ENCODE measurements at regions not wholly inside any gene's neighbourhood (a gene's known extent, or its start where the extent isn't known, plus 50 kb on each side); places are given as distances from the start of the nearest gene placed in this dataset.
A peak's percentile ranks its signal among the peaks of the same experiment; 100 is the strongest.

- no peak overlapping the region for H2AFZ ChIP-seq (ENCODE audit: insufficient read depth, low read depth, low read length, poor library complexity, severe bottlenecking)
- TF ChIP-seq, protein P1, sequence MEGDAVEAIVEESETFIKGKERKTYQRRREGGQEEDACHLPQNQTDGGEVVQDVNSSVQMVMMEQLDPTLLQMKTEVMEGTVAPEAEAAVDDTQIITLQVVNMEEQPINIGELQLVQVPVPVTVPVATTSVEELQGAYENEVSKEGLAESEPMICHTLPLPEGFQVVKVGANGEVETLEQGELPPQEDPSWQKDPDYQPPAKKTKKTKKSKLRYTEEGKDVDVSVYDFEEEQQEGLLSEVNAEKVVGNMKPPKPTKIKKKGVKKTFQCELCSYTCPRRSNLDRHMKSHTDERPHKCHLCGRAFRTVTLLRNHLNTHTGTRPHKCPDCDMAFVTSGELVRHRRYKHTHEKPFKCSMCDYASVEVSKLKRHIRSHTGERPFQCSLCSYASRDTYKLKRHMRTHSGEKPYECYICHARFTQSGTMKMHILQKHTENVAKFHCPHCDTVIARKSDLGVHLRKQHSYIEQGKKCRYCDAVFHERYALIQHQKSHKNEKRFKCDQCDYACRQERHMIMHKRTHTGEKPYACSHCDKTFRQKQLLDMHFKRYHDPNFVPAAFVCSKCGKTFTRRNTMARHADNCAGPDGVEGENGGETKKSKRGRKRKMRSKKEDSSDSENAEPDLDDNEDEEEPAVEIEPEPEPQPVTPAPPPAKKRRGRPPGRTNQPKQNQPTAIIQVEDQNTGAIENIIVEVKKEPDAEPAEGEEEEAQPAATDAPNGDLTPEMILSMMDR (IDR thresholded peaks at IDR 0.05) = no peak
- peaks cover 0 to 1% (median 0%) of the 10 kb centered on the region in 3 donors for H3K27me3 Mint-ChIP-seq (ENCODE audit: low read depth in 3 of 3)
- intact Hi-C loops (cut with micrococcal nuclease) = no loop called here
- WGBS (ENCODE audit: insufficient coverage) = no CpG with 5 or more reads among the region's 4 CpGs
- H3K4me3 Mint-ChIP-seq = no peak overlapping the region
- H3K4me3 ChIP-seq (replicated peaks in 1 of 3; ENCODE audit: low read depth in 2 of 3, low read length in 3 of 3) = no peak overlapping the region
- no peak overlapping the region for H3K27ac ChIP-seq (ENCODE audit: low read depth in 1 of 2, low read length in 2 of 2)
- H3K9ac ChIP-seq (ENCODE audit: insufficient read depth, low read length, poor library complexity, severe bottlenecking) = no peak overlapping the region
- H3K9me3 Mint-ChIP-seq = peaks cover 0 to 4% (median 2%) of the 10 kb centered on the region in 7 donors
- no peak for DNase-seq
- no peaks in the 10 kb centered on the region for H3K36me3 ChIP-seq (replicated peaks in 1 of 2; ENCODE audit: control insufficient read depth in 1 of 2, insufficient read depth in 2 of 2, low read length in 2 of 2)
- H3K27ac Mint-ChIP-seq = no peak overlapping the region
- H3K36me3 Mint-ChIP-seq = no peaks in the 10 kb centered on the region
- H4K20me1 ChIP-seq (ENCODE audit: insufficient read depth, low read length) = no peaks in the 10 kb centered on the region
- peaks cover 9% of the 10 kb centered on the region for H3K4me1 Mint-ChIP-seq
- no peaks in the 10 kb centered on the region for H3K27me3 ChIP-seq (ENCODE audit: control insufficient read depth in 2 of 2, insufficient read depth in 2 of 2, low read length in 2 of 2)
- H3K4me2 ChIP-seq (replicated peaks; ENCODE audit: extremely low read depth, low read length, poor library complexity, severe bottlenecking) = no peak overlapping the region
- H3K79me2 ChIP-seq (ENCODE audit: insufficient read depth, low read length) = no peaks in the 10 kb centered on the region
- H3K4me1 ChIP-seq (ENCODE audit: control insufficient read depth in 1 of 2, insufficient read depth in 2 of 2, low read length in 2 of 2) = peaks cover 0 to 7% of the 10 kb centered on the region in 2 donors
- no peaks in the 10 kb centered on the region for H3K9me3 ChIP-seq (replicated peaks in 1 of 2; ENCODE audit: control insufficient read depth in 1 of 2, insufficient read depth in 1 of 2, low read length in 2 of 2)
Observed at GRCh38 chr9:79164406-79164805, 407.4 kb upstream of the TLE4 start.

DNA sequence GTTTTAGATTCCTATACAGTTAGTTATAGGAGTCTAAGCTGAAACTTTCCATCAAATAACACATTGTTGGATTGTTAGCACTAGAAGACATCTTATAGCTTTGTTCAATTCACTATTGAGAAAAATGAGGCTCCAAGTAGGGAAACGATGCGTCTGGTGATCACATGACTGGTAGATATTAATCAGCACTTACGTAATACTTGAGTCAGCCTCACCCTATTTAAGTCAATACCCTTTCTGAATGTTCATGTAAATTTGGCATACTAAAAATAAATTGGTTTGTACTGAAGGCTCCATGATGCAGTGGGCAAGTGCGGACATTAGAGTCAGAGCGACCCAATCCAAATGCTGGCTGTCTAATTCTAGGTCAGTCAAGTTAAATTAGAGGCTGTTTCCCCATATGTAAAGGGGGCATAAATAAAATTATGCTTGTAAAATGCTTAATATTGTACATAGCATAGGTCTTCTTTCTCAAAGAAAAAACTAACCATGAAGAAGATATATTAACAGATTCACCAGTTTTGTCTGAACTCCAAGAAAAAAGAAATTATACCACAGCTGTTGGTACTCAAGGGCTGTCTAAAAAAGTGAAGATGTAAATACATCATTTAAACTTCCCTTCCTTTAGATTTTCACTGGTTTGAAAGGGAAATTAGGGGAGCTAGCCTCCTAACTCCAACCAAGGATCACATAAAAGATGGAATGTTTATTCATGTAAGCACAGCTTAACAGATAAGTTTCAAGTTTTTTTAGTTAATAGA lies 406.6 kb upstream of the TLE4 start:
- Mint-ChIP-seq H3K27me3 (ENCODE audit: low read depth in 3 of 3) (peaks cover 0 to 1% (median 0%) of the 10 kb centered on the region in 3 donors), H3K36me3 (no peaks in the 10 kb centered on the region), H3K9me3 (peaks cover 0 to 4% (median 2%) of the 10 kb centered on the region in 7 donors), H3K27ac (no peak overlapping the region), H3K4me3 (no peak overlapping the region), H3K4me1 (peaks cover 9% of the 10 kb centered on the region)
- Histone ChIP-seq H3K27ac (ENCODE audit: low read depth in 1 of 2, low read length in 2 of 2) (no peak overlapping the region), H2AFZ (ENCODE audit: insufficient read depth, low read depth, low read length, poor library complexity, severe bottlenecking) (no peak overlapping the region), H3K4me3 (replicated peaks in 1 of 3; ENCODE audit: low read depth in 2 of 3, low read length in 3 of 3) (no peak overlapping the region), H3K9me3 (replicated peaks in 1 of 2; ENCODE audit: control insufficient read depth in 1 of 2, insufficient read depth in 1 of 2, low read length in 2 of 2) (no peaks in the 10 kb centered on the region), H3K4me1 (ENCODE audit: control insufficient read depth in 1 of 2, insufficient read depth in 2 of 2, low read length in 2 of 2) (peaks cover 0 to 7% of the 10 kb centered on the region in 2 donors), H3K27me3 (ENCODE audit: control insufficient read depth in 2 of 2, insufficient read depth in 2 of 2, low read length in 2 of 2) (no peaks in the 10 kb centered on the region), H3K79me2 (ENCODE audit: insufficient read depth, low read length) (no peaks in the 10 kb centered on the region), H3K36me3 (replicated peaks in 1 of 2; ENCODE audit: control insufficient read depth in 1 of 2, insufficient read depth in 2 of 2, low read length in 2 of 2) (no peaks in the 10 kb centered on the region), H4K20me1 (ENCODE audit: insufficient read depth, low read length) (no peaks in the 10 kb centered on the region), H3K4me2 (replicated peaks; ENCODE audit: extremely low read depth, low read length, poor library complexity, severe bottlenecking) (no peak overlapping the region), H3K9ac (ENCODE audit: insufficient read depth, low read length, poor library complexity, severe bottlenecking) (no peak overlapping the region)
- intact Hi-C loops (cut with micrococcal nuclease) = no loop called here
- DNase-seq = peak; percentile 1 to 47 (median 3)
- no CpG with 5 or more reads among the region's 5 CpGs for WGBS (ENCODE audit: insufficient coverage)
- TF ChIP-seq, protein P1 (IDR thresholded peaks at IDR 0.05) = no peak

All from CD14-positive monocyte (primary cell).